ENCODE measurements at regions not wholly inside any gene's neighbourhood (a gene's known extent, or its start where the extent isn't known, plus 50 kb on each side); places are given as distances from the start of the nearest gene placed in this dataset.

DNA sequence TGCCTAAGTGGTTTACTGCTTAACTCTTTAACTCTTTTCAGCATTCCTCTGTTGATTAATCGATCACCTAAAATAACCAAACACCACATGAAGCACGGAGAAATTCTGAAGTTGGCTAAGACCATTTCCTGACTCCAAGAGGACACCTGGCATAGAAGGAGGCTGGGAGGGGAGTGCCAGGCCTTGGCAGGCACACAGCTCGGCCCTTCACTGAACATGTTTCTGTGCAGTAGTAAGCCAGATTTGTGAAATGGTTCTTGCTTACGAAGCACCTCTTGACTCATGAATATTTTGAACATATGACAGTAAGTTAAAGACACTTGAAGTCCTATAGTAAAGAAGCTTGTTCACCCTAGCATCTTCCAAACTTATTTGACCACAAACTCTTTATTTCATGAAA lies 82.3 kb downstream of the FOXL1 start:
- TF ChIP-seq, protein P1, sequence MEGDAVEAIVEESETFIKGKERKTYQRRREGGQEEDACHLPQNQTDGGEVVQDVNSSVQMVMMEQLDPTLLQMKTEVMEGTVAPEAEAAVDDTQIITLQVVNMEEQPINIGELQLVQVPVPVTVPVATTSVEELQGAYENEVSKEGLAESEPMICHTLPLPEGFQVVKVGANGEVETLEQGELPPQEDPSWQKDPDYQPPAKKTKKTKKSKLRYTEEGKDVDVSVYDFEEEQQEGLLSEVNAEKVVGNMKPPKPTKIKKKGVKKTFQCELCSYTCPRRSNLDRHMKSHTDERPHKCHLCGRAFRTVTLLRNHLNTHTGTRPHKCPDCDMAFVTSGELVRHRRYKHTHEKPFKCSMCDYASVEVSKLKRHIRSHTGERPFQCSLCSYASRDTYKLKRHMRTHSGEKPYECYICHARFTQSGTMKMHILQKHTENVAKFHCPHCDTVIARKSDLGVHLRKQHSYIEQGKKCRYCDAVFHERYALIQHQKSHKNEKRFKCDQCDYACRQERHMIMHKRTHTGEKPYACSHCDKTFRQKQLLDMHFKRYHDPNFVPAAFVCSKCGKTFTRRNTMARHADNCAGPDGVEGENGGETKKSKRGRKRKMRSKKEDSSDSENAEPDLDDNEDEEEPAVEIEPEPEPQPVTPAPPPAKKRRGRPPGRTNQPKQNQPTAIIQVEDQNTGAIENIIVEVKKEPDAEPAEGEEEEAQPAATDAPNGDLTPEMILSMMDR (IDR thresholded peaks at IDR 0.05; ENCODE audit: low read length), result no peak
- TF ChIP-seq EZH2 (optimal IDR thresholded peaks at IDR 0.05; ENCODE audit: low read depth, low read length), result no peak
- TF ChIP-seq EZH2phosphoT487 (IDR thresholded peaks at IDR 0.05; ENCODE audit: low read length), result no peak
